ENCODE measurements at regions not wholly inside any gene's neighbourhood (a gene's known extent, or its start where the extent isn't known, plus 50 kb on each side); places are given as distances from the start of the nearest gene placed in this dataset.

GRCh38 chr3:76615719-76616118 lies 424.2 kb upstream of the ROBO2 start:
- H3K36me3 ChIP-seq (ENCODE audit: insufficient read depth, low read length): no peaks in the 10 kb centered on the region
- H3K9ac ChIP-seq (ENCODE audit: low read depth, low read length): no peak overlapping the region
- H3K4me3 ChIP-seq (ENCODE audit: low read length): no peak overlapping the region
- H3K27me3 ChIP-seq (ENCODE audit: insufficient read depth, low read length): no peaks in the 10 kb centered on the region
- WGBS: 93% methylated on average over 1 of the region's 1 CpG
- no peaks in the 10 kb centered on the region for H3K9me3 ChIP-seq (ENCODE audit: insufficient read depth, low read depth, low read length)
- no peaks in the 10 kb centered on the region for H3K4me1 ChIP-seq (ENCODE audit: insufficient read depth, low read length)
- H3K27ac ChIP-seq (ENCODE audit: low read depth, low read length): no peak overlapping the region

GRCh38 chr3:76624164-76624563 lies 415.7 kb upstream of the ROBO2 start:
- 85% methylated on average over 6 of the region's 6 CpGs for WGBS
- no peaks in the 10 kb centered on the region for H3K27me3 ChIP-seq (ENCODE audit: insufficient read depth, low read length)
- H3K27ac ChIP-seq (ENCODE audit: low read depth, low read length): no peak overlapping the region
- no peaks in the 10 kb centered on the region for H3K9me3 ChIP-seq (ENCODE audit: insufficient read depth, low read depth, low read length)
- no peak overlapping the region for H3K9ac ChIP-seq (ENCODE audit: low read depth, low read length)
- no peaks in the 10 kb centered on the region for H3K4me1 ChIP-seq (ENCODE audit: insufficient read depth, low read length)
- H3K36me3 ChIP-seq (ENCODE audit: insufficient read depth, low read length): no peaks in the 10 kb centered on the region
- no peak overlapping the region for H3K4me3 ChIP-seq (ENCODE audit: low read length)

- Histone ChIP-seq H3K9me3 (ENCODE audit: insufficient read depth, low read depth, low read length) (no peaks in the 10 kb centered on the region), H3K27ac (ENCODE audit: low read depth, low read length) (no peak overlapping the region), H3K9ac (ENCODE audit: low read depth, low read length) (no peak overlapping the region), H3K4me3 (ENCODE audit: low read length) (no peak overlapping the region), H3K27me3 (ENCODE audit: insufficient read depth, low read length) (no peaks in the 10 kb centered on the region), H3K36me3 (ENCODE audit: insufficient read depth, low read length) (no peaks in the 10 kb centered on the region), H3K4me1 (ENCODE audit: insufficient read depth, low read length) (no peaks in the 10 kb centered on the region; the same call in 1 of the 2 replicates)
- WGBS: 68% methylated on average over 4 of the region's 4 CpGs
These were observed 412.7 kb upstream of the ROBO2 start for GRCh38 chr3:76627236-76627635.

GRCh38 chr3:76631251-76631650 lies 408.6 kb upstream of the ROBO2 start:
- H3K36me3 ChIP-seq (ENCODE audit: insufficient read depth, low read length): no peaks in the 10 kb centered on the region
- H3K9me3 ChIP-seq (ENCODE audit: insufficient read depth, low read depth, low read length): no peaks in the 10 kb centered on the region
- H3K27ac ChIP-seq (ENCODE audit: low read depth, low read length): no peak overlapping the region
- peaks cover 15% of the 10 kb centered on the region; the same call in 1 of the 2 replicates for H3K4me1 ChIP-seq (ENCODE audit: insufficient read depth, low read length)
- no peak overlapping the region for H3K9ac ChIP-seq (ENCODE audit: low read depth, low read length)
- H3K27me3 ChIP-seq (ENCODE audit: insufficient read depth, low read length): no peaks in the 10 kb centered on the region
- 94% methylated on average over 4 of the region's 4 CpGs for WGBS
- no peak overlapping the region for H3K4me3 ChIP-seq (ENCODE audit: low read length)

GRCh38 chr3:76638006-76638405 lies 401.9 kb upstream of the ROBO2 start:
- Histone ChIP-seq H3K36me3 (ENCODE audit: insufficient read depth, low read length) (no peaks in the 10 kb centered on the region), H3K4me3 (ENCODE audit: low read length) (no peak overlapping the region), H3K4me1 (ENCODE audit: insufficient read depth, low read length) (peaks cover 11% of the 10 kb centered on the region; the same call in 1 of the 2 replicates), H3K9me3 (ENCODE audit: insufficient read depth, low read depth, low read length) (no peaks in the 10 kb centered on the region), H3K27me3 (ENCODE audit: insufficient read depth, low read length) (no peaks in the 10 kb centered on the region), H3K9ac (ENCODE audit: low read depth, low read length) (no peak overlapping the region), H3K27ac (ENCODE audit: low read depth, low read length) (no peak overlapping the region)

GRCh38 chr3:76643623-76644304 lies 396.1 kb upstream of the ROBO2 start:
- H3K4me1 ChIP-seq (ENCODE audit: insufficient read depth, low read length): no peaks in the 10 kb centered on the region
- H3K27me3 ChIP-seq (ENCODE audit: insufficient read depth, low read length): no peaks in the 10 kb centered on the region
- no peaks in the 10 kb centered on the region for H3K9me3 ChIP-seq (ENCODE audit: insufficient read depth, low read depth, low read length)
- no peak overlapping the region for H3K4me3 ChIP-seq (ENCODE audit: low read length)
- no peaks in the 10 kb centered on the region for H3K36me3 ChIP-seq (ENCODE audit: insufficient read depth, low read length)
- no peak overlapping the region for H3K27ac ChIP-seq (ENCODE audit: low read depth, low read length)
- H3K9ac ChIP-seq (ENCODE audit: low read depth, low read length): no peak overlapping the region

GRCh38 chr3:76644305-76644675 lies 395.6 kb upstream of the ROBO2 start:
- H3K9me3 ChIP-seq (ENCODE audit: insufficient read depth, low read depth, low read length): no peaks in the 10 kb centered on the region
- no peak overlapping the region for H3K9ac ChIP-seq (ENCODE audit: low read depth, low read length)
- no peak overlapping the region for H3K27ac ChIP-seq (ENCODE audit: low read depth, low read length)
- 70% methylated on average over 4 of the region's 4 CpGs for WGBS
- no peak overlapping the region for H3K4me3 ChIP-seq (ENCODE audit: low read length)
- H3K36me3 ChIP-seq (ENCODE audit: insufficient read depth, low read length): no peaks in the 10 kb centered on the region
- no peaks in the 10 kb centered on the region for H3K27me3 ChIP-seq (ENCODE audit: insufficient read depth, low read length)
- H3K4me1 ChIP-seq (ENCODE audit: insufficient read depth, low read length): no peaks in the 10 kb centered on the region

GRCh38 chr3:76645724-76646123 lies 394.2 kb upstream of the ROBO2 start:
- H3K27ac ChIP-seq (ENCODE audit: low read depth, low read length): no peak overlapping the region
- H3K36me3 ChIP-seq (ENCODE audit: insufficient read depth, low read length): no peaks in the 10 kb centered on the region
- H3K4me1 ChIP-seq (ENCODE audit: insufficient read depth, low read length): no peaks in the 10 kb centered on the region
- no peak overlapping the region for H3K4me3 ChIP-seq (ENCODE audit: low read length)
- WGBS: 92% methylated on average over 2 of the region's 2 CpGs
- H3K9me3 ChIP-seq (ENCODE audit: insufficient read depth, low read depth, low read length): no peaks in the 10 kb centered on the region
- no peaks in the 10 kb centered on the region for H3K27me3 ChIP-seq (ENCODE audit: insufficient read depth, low read length)
- H3K9ac ChIP-seq (ENCODE audit: low read depth, low read length): no peak overlapping the region

GRCh38 chr3:76646921-76647562 lies 392.9 kb upstream of the ROBO2 start:
- Histone ChIP-seq H3K9me3 (ENCODE audit: insufficient read depth, low read depth, low read length) (no peaks in the 10 kb centered on the region), H3K4me3 (ENCODE audit: low read length) (no peak overlapping the region), H3K27me3 (ENCODE audit: insufficient read depth, low read length) (no peaks in the 10 kb centered on the region), H3K27ac (ENCODE audit: low read depth, low read length) (no peak overlapping the region), H3K36me3 (ENCODE audit: insufficient read depth, low read length) (no peaks in the 10 kb centered on the region), H3K9ac (ENCODE audit: low read depth, low read length) (no peak overlapping the region), H3K4me1 (ENCODE audit: insufficient read depth, low read length) (no peaks in the 10 kb centered on the region)
- 89% methylated on average over 13 of the region's 13 CpGs for WGBS

- no peaks in the 10 kb centered on the region for H3K9me3 ChIP-seq (ENCODE audit: insufficient read depth, low read depth, low read length)
- no peak overlapping the region for H3K27ac ChIP-seq (ENCODE audit: low read depth, low read length)
- H3K9ac ChIP-seq (ENCODE audit: low read depth, low read length): no peak overlapping the region
- H3K36me3 ChIP-seq (ENCODE audit: insufficient read depth, low read length): no peaks in the 10 kb centered on the region
- H3K4me3 ChIP-seq (ENCODE audit: low read length): no peak overlapping the region
- WGBS: 100% methylated on average over 1 of the region's 1 CpG
- peaks cover 5% of the 10 kb centered on the region for H3K4me1 ChIP-seq (ENCODE audit: insufficient read depth, low read length)
- peaks cover 15% of the 10 kb centered on the region for H3K27me3 ChIP-seq (ENCODE audit: insufficient read depth, low read length)
These were observed 388.1 kb upstream of the ROBO2 start for GRCh38 chr3:76651784-76652183.

- Histone ChIP-seq H3K36me3 (ENCODE audit: insufficient read depth, low read length) (no peaks in the 10 kb centered on the region), H3K27ac (ENCODE audit: low read depth, low read length) (no peak overlapping the region), H3K9ac (ENCODE audit: low read depth, low read length) (no peak overlapping the region), H3K4me3 (ENCODE audit: low read length) (no peak overlapping the region), H3K9me3 (ENCODE audit: insufficient read depth, low read depth, low read length) (no peaks in the 10 kb centered on the region), H3K27me3 (ENCODE audit: insufficient read depth, low read length) (peaks cover 15% of the 10 kb centered on the region), H3K4me1 (ENCODE audit: insufficient read depth, low read length) (peaks cover 7% of the 10 kb centered on the region)
- no CpG with 5 or more reads among the region's 1 CpG for WGBS
These were observed 387.4 kb upstream of the ROBO2 start for GRCh38 chr3:76652524-76652923.

Measured in HUES64 (cell line).